ENCODE measurements at regions not wholly inside any gene's neighbourhood (a gene's known extent, or its start where the extent isn't known, plus 50 kb on each side); places are given as distances from the start of the nearest gene placed in this dataset.

GRCh38 chr3:117695871-117696645 lies 986.5 kb downstream of the TUSC7 start:
- TF ChIP-seq, protein P1, sequence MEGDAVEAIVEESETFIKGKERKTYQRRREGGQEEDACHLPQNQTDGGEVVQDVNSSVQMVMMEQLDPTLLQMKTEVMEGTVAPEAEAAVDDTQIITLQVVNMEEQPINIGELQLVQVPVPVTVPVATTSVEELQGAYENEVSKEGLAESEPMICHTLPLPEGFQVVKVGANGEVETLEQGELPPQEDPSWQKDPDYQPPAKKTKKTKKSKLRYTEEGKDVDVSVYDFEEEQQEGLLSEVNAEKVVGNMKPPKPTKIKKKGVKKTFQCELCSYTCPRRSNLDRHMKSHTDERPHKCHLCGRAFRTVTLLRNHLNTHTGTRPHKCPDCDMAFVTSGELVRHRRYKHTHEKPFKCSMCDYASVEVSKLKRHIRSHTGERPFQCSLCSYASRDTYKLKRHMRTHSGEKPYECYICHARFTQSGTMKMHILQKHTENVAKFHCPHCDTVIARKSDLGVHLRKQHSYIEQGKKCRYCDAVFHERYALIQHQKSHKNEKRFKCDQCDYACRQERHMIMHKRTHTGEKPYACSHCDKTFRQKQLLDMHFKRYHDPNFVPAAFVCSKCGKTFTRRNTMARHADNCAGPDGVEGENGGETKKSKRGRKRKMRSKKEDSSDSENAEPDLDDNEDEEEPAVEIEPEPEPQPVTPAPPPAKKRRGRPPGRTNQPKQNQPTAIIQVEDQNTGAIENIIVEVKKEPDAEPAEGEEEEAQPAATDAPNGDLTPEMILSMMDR (IDR thresholded peaks at IDR 0.05): no peak

GRCh38 chr3:117696851-117697407 lies 987.4 kb downstream of the TUSC7 start:
- TF ChIP-seq, protein P1 (IDR thresholded peaks at IDR 0.05): no peak

DNA sequence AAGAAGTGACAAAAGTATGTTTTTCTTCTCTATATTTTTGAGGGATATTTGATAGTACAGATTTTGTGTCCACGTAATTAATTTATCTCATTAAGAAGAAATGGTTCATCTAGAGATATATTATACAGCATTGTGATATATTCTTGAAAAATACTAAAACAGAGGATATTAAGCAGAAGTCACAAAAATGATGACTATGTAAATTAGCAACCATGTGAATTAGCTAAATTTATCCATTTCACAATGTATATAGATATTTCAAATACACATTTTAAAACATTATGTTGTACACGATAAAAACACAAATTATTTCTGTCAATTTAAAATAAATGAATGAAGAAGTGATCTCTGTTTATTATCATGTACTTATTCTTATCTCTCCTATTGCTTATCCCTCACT lies 989.5 kb downstream of the TUSC7 start:
- TF ChIP-seq, protein P1 (IDR thresholded peaks at IDR 0.05): no peak

DNA sequence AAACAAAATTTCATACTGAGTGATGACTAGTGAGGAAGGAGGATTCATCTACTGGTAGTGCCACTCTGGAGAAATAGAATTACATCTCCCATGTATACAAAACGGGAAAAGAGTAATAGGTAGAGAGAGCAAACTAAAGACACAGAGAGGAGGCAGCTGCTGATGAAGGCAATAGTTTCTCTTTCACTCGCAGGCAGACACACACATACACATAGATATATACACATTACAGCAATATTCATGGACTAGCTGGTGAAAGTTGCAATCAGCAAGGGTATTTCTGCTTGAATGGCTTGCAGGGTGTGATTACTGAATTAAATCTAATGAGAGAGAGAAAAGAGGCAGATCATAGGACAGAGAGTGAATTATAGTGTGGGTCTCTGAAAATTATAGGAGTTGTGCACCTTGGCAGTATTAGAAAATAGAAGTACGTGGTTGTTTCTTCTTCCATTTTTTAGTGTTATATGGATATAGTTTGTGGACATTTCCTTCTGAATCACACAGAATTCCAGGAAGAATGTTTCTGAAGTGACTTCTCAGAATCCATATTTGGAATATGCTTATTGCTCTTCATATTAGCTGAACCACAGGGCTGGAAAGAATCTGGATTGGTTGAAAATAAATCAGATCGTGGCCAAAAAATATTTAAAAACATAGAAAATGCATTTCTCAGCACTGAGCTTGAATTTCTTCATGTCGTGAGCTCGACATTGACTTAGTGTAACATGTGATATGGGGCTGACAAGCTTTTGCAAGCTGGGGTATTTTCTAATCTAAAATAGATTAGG lies 991.2 kb downstream of the TUSC7 start:
- TF ChIP-seq, protein P1 (IDR thresholded peaks at IDR 0.05): no peak

GRCh38 chr3:117705011-117705410 lies 995.4 kb downstream of the TUSC7 start:
- TF ChIP-seq, protein P1 (IDR thresholded peaks at IDR 0.05): no peak

- TF ChIP-seq, protein P1 (IDR thresholded peaks at IDR 0.05): no peak
Observed at GRCh38 chr3:117706037-117706436, 996.5 kb downstream of the TUSC7 start.

- TF ChIP-seq, protein P1 (IDR thresholded peaks at IDR 0.05): no peak
Observed at GRCh38 chr3:117706756-117707155, 997.2 kb downstream of the TUSC7 start.

All from LNCAP (cell line).